Activated CD4-positive, alpha-beta T cell treated with anti-CD3 and anti-CD28 coated beads, Interleukin-2, Interleukin-6, amounts not matched to agents 100 ng/mL and 50 ng/mL, durations not matched to agents 16 hours and 8 hours (primary cell): ENCODE measurements at regions not wholly inside any gene's neighbourhood (a gene's known extent, or its start where the extent isn't known, plus 50 kb on each side); places are given as distances from the start of the nearest gene placed in this dataset.

Experiments used
- DNase-seq: peaks from one replicate; pipeline ENCODE4 v3.0.0-alpha.2; 2020

DNA sequence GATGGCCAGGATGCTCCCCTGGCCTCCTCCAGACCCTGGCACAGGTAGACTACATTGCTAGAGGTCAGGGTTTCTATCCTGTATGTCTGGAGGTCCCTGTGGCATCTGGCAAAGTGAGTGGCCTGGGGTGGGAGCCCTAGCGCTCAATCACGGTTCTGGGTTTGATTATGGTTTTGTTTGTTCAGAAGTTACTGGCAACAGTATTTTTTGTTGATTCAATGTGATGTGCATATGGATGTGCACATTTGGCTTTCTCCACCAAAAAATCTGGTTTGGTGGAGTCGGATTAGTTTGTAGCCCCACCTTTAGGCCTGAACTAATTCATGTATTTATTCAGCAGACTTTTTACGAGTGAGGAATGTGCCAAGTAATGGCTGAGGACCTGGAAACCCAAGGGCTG, 109.7 kb downstream of the VEGFA start:
- DNase-seq, result no peak

DNA sequence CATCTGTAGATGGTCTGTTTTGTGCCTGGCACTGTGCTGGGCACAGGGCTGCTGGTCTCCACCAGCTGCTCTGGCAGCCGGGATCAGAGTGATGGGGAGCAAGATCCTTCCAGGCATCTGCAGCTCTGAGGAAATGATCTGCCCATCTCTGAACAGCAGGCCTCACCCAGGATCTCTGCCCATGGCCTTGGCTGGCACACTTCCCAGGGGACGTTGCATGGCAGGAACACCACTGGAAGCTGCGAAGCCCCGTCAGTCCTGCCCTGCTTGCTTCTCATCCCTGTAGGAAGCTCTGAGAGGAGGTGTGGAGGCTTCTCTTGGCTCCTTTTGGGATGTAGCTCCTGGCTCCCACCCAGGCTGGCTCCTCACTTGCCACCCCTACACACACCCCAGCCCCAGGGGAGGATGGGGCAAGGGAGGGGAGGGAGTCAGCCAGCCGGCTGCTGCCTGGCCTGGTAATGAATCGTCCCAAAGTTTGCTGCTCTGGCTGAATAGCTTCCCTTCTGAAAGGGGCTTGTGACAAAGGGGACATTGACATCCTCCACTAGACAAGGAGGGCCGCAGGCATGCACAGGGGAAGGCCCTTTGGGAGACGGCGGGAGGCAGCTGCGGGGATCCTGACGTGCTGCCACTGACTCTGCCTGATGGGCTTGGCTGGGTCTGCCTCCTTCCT, 108.9 kb downstream of the VEGFA start:
- DNase-seq, result no peak

GRCh38 chr6:43878127-43878634, 108.2 kb downstream of the VEGFA start:
- DNase-seq, result no peak

DNA sequence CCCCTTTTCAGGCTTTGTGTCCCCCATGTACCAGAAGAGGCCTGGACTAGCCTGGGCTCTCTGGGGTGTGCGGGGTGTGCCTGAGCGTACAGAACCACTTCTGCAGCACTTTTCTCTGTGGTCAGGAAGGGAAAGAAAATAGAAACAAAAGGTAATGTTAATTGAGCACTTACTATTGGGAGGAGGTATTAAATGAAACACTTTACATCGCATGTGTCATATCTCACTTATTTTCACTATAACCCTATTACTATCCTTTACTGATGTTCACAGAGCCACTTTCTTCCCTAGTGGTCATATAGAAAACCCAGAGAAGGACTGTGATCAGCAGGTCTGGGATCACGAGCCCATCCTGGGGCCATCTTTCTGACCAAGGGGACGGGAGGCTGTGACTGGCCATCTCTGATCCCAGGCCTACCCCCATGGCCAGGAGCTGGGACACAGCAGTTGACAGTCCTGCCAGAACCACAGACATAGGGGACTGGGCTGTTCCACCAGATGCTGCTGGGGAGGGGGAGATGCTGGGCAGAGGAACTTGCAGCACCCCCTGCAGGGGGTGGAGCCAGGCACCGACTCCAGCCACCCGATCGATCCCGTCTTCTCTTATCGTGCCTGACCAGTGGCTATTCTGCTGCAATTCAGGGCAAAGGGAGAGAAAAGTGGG, 107.6 kb downstream of the VEGFA start:
- no peak for DNase-seq

DNA sequence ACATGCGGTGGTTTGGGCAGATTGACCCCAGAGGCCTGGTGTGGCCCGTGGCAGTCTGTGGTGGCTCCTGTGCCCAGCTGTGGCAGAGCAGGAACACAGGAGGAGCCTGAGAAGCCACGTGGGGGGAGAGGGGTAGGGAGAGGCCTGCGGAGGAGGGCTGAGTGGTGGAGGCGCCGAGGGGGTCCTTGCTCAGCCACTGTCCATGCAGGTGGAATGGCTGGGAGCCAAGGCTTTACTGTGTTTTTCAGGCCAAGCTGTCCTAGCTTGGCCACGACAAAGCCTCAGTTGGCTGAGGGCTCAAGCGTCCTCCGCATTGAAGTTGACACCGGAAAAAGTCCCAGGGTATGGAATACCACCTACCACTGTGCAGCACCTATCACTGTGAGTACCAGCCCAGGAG, 107.0 kb downstream of the VEGFA start:
- DNase-seq, result no peak

- no peak for DNase-seq
Measured at GRCh38 chr6:43876602-43877001, 106.6 kb downstream of the VEGFA start.

- no peak for DNase-seq
Measured at GRCh38 chr6:43875849-43876572, 106.0 kb downstream of the VEGFA start.

GRCh38 chr6:43874814-43875590, 105.0 kb downstream of the VEGFA start:
- no peak for DNase-seq

DNA sequence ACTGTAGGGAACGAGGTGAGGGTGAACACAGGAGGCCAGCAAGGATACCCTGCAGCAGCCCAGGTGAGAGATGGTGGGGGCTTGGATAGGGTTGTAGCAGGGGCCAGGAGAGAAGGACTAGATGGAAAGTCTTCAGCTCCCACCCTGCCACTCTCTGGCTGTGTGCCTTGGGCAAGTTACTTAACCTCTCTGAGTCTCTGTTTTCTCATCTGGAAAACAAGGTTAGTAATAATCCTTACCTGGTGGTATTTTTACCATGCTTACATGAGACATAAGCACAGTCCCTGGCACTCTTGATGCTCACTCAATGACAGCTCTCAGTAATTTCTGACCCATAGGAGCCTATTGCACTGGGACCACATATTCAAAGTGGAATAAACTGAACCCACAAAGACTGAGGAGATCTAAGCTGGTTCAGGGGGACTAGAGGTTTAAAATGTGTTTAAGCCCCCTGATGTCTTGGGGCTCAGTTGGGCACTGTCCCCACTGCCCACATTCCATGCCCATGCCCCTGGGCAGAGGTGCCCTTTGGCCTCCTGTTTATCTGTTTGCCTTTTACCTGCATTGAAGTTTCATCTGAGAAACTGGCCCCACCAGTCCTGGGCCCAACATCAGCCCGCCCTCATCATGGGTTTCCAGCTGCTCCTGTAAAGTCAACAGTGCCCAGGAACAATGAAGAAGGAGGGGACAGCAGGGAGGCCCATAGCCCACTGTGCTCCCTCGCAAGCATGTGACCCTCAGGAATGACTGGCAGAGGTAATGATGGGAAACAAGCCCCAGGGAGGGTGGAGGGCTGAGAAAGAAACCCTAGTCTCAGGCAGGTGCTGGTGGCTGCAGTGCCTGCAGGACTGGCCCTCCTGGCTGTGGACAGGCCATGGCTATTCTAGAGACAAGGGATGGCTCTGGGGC, 104.0 kb downstream of the VEGFA start:
- no peak for DNase-seq

- no peak for DNase-seq
Measured at GRCh38 chr6:43871933-43872332, 101.9 kb downstream of the VEGFA start.

DNA sequence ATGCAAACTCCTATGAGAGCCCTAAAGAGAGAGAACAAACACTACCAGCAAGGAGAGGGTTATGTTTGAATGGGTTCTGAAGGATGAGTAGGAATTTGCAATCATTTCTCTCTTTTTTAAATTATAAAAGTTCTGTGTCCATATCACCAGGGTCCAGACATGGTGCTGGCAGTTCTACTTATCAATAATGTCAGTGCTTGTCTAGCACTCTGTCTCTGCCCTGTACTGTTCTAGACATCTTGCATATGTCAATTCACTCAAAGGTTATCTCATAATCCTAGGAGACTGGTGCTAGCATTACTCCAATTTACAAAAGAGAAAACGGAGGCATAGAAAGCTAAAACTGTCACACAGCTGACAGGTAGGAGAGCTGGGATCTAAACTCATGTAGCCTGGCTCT, 101.3 kb downstream of the VEGFA start:
- DNase-seq, result no peak

DNA sequence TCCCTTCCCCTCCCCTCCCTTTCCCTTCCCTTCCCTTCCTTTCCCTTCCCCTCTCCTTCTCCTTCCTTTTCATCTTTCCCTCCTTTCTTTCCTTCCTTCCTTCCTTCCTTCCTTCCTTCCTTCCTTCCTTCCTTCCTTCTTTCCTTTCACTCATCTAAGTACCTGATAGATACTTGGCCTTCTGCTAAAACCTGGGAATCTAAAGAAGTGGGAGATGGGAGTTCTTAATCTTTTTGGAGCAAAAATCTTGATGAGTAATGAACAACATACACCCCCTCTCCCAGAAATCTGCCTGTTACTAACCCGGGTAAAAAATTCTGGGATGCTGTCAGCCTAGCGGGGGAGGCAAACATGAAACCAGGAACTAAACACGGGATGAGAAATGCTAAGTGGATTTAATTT, 100.7 kb downstream of the VEGFA start:
- no peak for DNase-seq

- no peak for DNase-seq
Measured at GRCh38 chr6:43869792-43870659, 100.0 kb downstream of the VEGFA start.

DNA sequence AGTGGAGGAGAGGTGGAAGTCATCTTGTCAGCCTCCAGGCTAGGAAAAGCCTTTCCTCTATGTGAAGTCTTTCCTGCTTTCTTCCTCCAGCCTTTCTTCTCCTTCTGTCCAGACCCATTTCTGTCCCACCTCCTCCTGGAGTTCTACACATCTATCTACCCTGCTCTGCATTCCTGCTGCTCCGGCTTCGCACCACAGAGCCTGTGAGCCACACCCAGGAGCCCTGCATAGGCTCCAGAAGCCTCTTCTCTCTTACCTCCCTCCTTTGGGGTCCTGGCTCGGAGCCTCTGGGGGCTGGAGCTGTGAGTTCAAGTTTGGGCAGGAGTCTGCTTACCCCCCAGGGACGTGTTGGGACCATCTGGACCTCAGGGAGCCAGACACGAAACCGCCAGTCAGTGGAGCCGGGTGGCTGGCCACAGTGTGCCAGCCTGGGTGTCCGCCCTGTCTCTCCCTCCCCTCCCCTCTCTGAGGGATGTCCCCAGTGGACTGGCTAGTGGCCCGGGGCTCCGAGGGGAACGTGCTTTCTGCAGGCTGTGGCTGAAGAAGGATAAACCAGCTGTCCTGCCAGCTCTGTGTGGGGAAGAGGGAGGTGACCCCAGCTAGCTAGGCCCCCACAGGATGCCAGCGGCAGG, 99.2 kb downstream of the VEGFA start:
- no peak for DNase-seq

DNA sequence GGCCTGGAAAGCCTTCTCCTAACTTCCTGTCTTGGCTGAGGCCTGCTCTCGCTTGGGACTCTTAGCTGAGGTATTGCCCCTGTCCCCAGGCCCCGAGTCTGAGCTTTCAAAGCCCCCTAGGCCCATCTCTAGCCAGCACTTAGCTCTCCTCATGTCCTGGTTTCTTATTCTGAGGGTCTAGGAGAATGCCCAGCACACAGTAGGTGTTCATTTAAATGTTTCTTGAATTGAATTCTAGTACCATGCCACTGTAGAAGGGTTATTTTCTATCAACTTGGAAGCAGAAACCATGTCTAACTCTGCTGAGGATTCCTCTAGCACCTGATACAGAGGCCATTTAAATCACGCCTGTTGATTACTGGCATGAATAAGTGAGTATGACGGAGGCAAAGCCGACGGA, 98.5 kb downstream of the VEGFA start:
- DNase-seq, result no peak

- DNase-seq, result no peak
Measured at GRCh38 chr6:43867996-43868395, 98.0 kb downstream of the VEGFA start.

- no peak for DNase-seq
Measured at GRCh38 chr6:43867246-43867645, 97.2 kb downstream of the VEGFA start.

- DNase-seq, result no peak
Measured at GRCh38 chr6:43865932-43866645, 96.1 kb downstream of the VEGFA start.

GRCh38 chr6:43865086-43865485, 95.1 kb downstream of the VEGFA start:
- DNase-seq, result no peak

- DNase-seq, result no peak
Measured at GRCh38 chr6:43862925-43863324, 92.9 kb downstream of the VEGFA start.
